Panc1 (cell line): ENCODE measurements at regions not wholly inside any gene's neighbourhood (a gene's known extent, or its start where the extent isn't known, plus 50 kb on each side); places are given as distances from the start of the nearest gene placed in this dataset.

Source experiments
- POLR2AphosphoS5 ChIP-seq: IDR thresholded peaks from 2 replicates; pipeline ENCODE4 v1.6.1; 2012; ENCODE audit warnings: mild to moderate bottlenecking, low read depth, low read length, moderate library complexity
- TF ChIP-seq, protein P1 (sequence below): fragments of 450-650 bp; IDR thresholded peaks from 2 replicates; pipeline ENCODE4 v1.5.1; 2017; ENCODE audit warnings: mild to moderate bottlenecking

DNA sequence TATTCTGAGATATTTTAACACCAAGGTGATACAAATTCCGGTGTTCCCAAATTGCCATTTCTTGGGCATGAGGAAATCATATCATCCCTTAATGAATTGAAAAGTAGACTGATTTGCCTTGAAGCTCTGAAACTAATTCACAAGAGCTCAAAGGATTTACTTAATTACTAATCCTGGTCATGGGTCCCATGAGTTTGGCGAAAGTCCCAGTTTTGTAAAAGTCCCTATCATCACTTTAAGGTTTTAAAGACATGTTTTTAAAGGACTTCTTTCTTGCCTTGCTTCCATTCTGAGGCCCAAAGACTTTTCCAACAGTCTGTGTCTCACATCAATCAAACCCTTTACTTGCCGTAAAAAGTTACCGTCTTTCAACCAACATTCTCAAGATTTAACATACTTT lies 377.9 kb downstream of the DNAJB9 start:
- no peak for TF ChIP-seq POLR2AphosphoS5
- TF ChIP-seq, protein P1, sequence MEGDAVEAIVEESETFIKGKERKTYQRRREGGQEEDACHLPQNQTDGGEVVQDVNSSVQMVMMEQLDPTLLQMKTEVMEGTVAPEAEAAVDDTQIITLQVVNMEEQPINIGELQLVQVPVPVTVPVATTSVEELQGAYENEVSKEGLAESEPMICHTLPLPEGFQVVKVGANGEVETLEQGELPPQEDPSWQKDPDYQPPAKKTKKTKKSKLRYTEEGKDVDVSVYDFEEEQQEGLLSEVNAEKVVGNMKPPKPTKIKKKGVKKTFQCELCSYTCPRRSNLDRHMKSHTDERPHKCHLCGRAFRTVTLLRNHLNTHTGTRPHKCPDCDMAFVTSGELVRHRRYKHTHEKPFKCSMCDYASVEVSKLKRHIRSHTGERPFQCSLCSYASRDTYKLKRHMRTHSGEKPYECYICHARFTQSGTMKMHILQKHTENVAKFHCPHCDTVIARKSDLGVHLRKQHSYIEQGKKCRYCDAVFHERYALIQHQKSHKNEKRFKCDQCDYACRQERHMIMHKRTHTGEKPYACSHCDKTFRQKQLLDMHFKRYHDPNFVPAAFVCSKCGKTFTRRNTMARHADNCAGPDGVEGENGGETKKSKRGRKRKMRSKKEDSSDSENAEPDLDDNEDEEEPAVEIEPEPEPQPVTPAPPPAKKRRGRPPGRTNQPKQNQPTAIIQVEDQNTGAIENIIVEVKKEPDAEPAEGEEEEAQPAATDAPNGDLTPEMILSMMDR = no peak
